Spleen (tissue), 7 donors: ENCODE measurements at regions not wholly inside any gene's neighbourhood (a gene's known extent, or its start where the extent isn't known, plus 50 kb on each side); places are given as distances from the start of the nearest gene placed in this dataset.

Source experiments
- CTCF ChIP-seq, 11 experiments: fragments of 200-600 bp in 7 of 11; fragments of 450-650 bp in 4 of 11; sonication (generic) in 4 of 11; IDR thresholded peaks in 8 of 11; conservative IDR thresholded peaks in 3 of 11; 1 replicate in 7 of 11; 2 replicates in 4 of 11; pipeline versions ENCODE4 v1.4.0 to v1.8.0; 2016 to 2021; ENCODE audit warnings: antibody characterized with exemption in 11 of 11, inconsistent platforms in 4 of 11, mild to moderate bottlenecking in 1 of 11
- POLR2A ChIP-seq, 3 donors: fragments of 450-650 bp; IDR thresholded peaks; one replicate each; pipeline ENCODE4 v1.5.1; 2017; ENCODE audit warnings: antibody characterized with exemption in 3 of 3, mild to moderate bottlenecking in 1 of 3
- donor health status: DM: no; HTN: no; CAD: no; lungs with moderate emphysema.
- donor health status: DM: no; HTN: no; CAD: no.
- donor health status: DM: no; HTN: no; CAD: no.

GRCh38 chr5:101260857-101261256 lies 357.8 kb upstream of the ST8SIA4 start:
- no peak for TF ChIP-seq CTCF (IDR thresholded peaks at IDR 0.05 in 8 of 11, conservative IDR thresholded peaks at IDR 0.05 in 3 of 11)
- no peak for TF ChIP-seq POLR2A (IDR thresholded peaks at IDR 0.05)
